ENCODE measurements at regions not wholly inside any gene's neighbourhood (a gene's known extent, or its start where the extent isn't known, plus 50 kb on each side); places are given as distances from the start of the nearest gene placed in this dataset.
A peak's percentile ranks its signal among the peaks of the same experiment; 100 is the strongest.
"Not testable (repeated sequence)": the region's sequence is repeated elsewhere in the genome, so short reads cannot be mapped to it uniquely, and the experiment has no call there.

DNA sequence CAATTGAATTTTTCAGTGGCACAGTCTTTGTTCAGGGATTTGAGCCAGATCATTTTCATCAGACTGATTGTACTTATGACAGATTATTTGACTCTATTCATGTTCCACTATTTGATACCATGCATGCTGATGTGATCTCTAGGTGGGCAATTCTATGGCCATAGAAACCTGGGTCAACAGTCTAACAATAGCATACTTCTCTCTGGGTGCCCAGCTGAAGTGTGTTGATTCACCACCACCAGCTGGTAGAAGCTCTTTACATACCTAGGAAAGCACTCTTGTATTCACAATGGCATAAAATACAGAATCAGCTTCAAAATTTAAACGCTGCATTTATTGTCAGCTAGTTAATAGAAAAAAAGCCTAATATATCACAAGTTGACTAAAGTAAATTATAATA lies 90.2 kb upstream of the TMTC2 start:
- Mint-ChIP-seq H3K27me3 (ENCODE audit: unreplicated experiment) (no peaks in the 10 kb centered on the region), H3K36me3 (ENCODE audit: unreplicated experiment) (no peaks in the 10 kb centered on the region), H3K4me1 (ENCODE audit: low read depth, unreplicated experiment) (peaks cover 35% of the 10 kb centered on the region), H3K27ac (ENCODE audit: unreplicated experiment) (peak overlapping the region; percentile 50), H3K9me3 (ENCODE audit: unreplicated experiment) (peaks cover 2% of the 10 kb centered on the region), H3K4me3 (ENCODE audit: unreplicated experiment) (no peak overlapping the region)
- DNase-seq: no peak
- TF ChIP-seq, protein P1, sequence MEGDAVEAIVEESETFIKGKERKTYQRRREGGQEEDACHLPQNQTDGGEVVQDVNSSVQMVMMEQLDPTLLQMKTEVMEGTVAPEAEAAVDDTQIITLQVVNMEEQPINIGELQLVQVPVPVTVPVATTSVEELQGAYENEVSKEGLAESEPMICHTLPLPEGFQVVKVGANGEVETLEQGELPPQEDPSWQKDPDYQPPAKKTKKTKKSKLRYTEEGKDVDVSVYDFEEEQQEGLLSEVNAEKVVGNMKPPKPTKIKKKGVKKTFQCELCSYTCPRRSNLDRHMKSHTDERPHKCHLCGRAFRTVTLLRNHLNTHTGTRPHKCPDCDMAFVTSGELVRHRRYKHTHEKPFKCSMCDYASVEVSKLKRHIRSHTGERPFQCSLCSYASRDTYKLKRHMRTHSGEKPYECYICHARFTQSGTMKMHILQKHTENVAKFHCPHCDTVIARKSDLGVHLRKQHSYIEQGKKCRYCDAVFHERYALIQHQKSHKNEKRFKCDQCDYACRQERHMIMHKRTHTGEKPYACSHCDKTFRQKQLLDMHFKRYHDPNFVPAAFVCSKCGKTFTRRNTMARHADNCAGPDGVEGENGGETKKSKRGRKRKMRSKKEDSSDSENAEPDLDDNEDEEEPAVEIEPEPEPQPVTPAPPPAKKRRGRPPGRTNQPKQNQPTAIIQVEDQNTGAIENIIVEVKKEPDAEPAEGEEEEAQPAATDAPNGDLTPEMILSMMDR (IDR thresholded peaks at IDR 0.05; ENCODE audit: partially characterized antibody, unreplicated experiment): no peak

DNA sequence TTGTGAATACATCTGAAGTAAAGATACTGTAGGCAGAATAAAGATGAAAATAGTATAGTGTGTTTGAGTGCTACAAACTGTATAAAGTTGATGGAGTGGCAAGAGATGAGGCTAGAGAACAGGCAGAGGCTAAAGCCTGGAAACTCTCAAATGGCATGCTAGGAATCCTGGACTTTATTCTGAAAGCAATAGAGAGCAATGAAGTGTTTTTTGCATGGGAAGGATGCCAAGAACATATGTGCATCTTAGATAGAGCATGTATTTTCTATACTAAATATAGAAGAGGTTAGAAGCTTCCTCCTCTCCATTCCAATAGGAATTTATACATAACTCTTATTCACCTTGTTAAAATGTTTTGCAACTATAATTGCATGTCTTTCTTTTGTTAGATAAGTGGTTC lies 86.3 kb upstream of the TMTC2 start:
- TF ChIP-seq, protein P1 (IDR thresholded peaks at IDR 0.05; ENCODE audit: partially characterized antibody, unreplicated experiment): no peak
- Mint-ChIP-seq H3K9me3 (ENCODE audit: unreplicated experiment) (no peaks in the 10 kb centered on the region), H3K27me3 (ENCODE audit: unreplicated experiment) (no peaks in the 10 kb centered on the region), H3K4me3 (ENCODE audit: unreplicated experiment) (no peak overlapping the region), H3K27ac (ENCODE audit: unreplicated experiment) (no peak overlapping the region), H3K36me3 (ENCODE audit: unreplicated experiment) (no peaks in the 10 kb centered on the region), H3K4me1 (ENCODE audit: low read depth, unreplicated experiment) (peaks cover 14% of the 10 kb centered on the region)
- DNase-seq: no peak

DNA sequence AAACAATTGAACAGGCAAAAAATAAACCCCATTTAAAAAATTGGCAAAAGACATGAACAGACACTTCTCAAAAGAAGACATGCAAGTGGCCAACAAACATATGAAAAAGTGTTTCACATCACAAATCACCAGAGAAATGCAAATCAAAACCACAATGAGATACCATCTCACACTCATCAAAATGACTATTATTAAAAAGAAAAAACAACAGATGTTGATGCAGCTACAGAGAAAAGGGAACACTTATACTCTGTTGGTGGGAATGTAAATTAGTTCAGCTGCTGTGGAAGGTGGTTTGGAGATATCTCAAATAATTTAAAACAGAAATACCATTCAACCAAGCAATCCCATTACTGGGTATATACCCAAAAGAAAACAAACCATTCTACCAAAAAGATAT lies 83.1 kb upstream of the TMTC2 start:
- not testable (repeated sequence) for H3K9me3 Mint-ChIP-seq (ENCODE audit: unreplicated experiment); H3K4me1 Mint-ChIP-seq (ENCODE audit: low read depth, unreplicated experiment); H3K4me3 Mint-ChIP-seq (ENCODE audit: unreplicated experiment); H3K36me3 Mint-ChIP-seq (ENCODE audit: unreplicated experiment); H3K27ac Mint-ChIP-seq (ENCODE audit: unreplicated experiment); DNase-seq; H3K27me3 Mint-ChIP-seq (ENCODE audit: unreplicated experiment)

DNA sequence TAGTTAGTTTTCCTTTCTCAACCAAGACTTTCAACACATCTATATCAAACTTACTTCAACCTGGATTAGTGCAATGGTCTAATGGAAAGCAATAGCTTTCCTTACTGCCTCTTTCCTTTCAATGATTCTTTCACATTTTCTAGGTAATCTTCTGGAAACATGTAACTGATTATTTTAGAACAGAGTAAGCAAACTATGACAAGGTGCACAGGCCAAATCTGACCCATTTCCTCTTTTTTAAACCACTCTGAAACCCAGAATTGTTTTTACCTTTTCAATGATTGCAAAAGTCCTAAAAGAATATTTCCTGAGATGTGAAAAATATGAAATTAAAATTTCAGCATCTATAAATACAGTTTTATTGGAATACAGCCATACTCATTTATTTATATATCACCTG lies 81.6 kb upstream of the TMTC2 start:
- no peak for DNase-seq
- Mint-ChIP-seq H3K4me1 (ENCODE audit: low read depth, unreplicated experiment) (no peaks in the 10 kb centered on the region), H3K27ac (ENCODE audit: unreplicated experiment) (no peak overlapping the region), H3K27me3 (ENCODE audit: unreplicated experiment) (no peaks in the 10 kb centered on the region), H3K36me3 (ENCODE audit: unreplicated experiment) (no peaks in the 10 kb centered on the region), H3K9me3 (ENCODE audit: unreplicated experiment) (no peaks in the 10 kb centered on the region), H3K4me3 (ENCODE audit: unreplicated experiment) (no peak overlapping the region)
- TF ChIP-seq, protein P1 (IDR thresholded peaks at IDR 0.05; ENCODE audit: partially characterized antibody, unreplicated experiment): no peak

DNA sequence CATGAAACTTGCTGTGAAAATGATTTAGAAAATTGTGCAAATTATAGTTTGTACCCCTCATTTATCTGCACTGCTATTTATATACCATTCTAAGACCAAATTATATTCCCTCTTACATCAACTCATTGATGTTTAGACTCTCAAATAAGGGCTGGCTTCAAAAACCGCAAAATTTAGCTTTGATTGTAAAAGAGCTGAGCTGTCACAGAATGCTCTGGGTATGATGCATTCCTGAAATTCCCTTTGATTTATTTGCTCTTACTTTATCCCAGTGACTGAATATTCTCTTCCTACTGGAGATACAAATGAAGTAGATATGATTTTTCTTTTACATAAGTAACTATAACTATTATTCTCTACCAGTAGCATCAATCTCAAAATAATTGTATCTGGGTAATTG lies 78.0 kb upstream of the TMTC2 start:
- H3K27ac Mint-ChIP-seq (ENCODE audit: unreplicated experiment): no peak overlapping the region
- TF ChIP-seq, protein P1 (IDR thresholded peaks at IDR 0.05; ENCODE audit: partially characterized antibody, unreplicated experiment): no peak
- no peaks in the 10 kb centered on the region for H3K27me3 Mint-ChIP-seq (ENCODE audit: unreplicated experiment)
- DNase-seq: no peak
- no peak overlapping the region for H3K4me3 Mint-ChIP-seq (ENCODE audit: unreplicated experiment)
- H3K36me3 Mint-ChIP-seq (ENCODE audit: unreplicated experiment): no peaks in the 10 kb centered on the region
- no peaks in the 10 kb centered on the region for H3K4me1 Mint-ChIP-seq (ENCODE audit: low read depth, unreplicated experiment)
- H3K9me3 Mint-ChIP-seq (ENCODE audit: unreplicated experiment): no peaks in the 10 kb centered on the region
